GM23338 (cell line): ENCODE measurements at regions not wholly inside any gene's neighbourhood (a gene's known extent, or its start where the extent isn't known, plus 50 kb on each side); places are given as distances from the start of the nearest gene placed in this dataset.

Experiments used
- CREB1 ChIP-seq: fragments of 250-450 bp; sonication (Bioruptor Pico); IDR thresholded peaks from 2 replicates; pipeline ENCODE4 v1.5.0; 2020; ENCODE audit warnings: low read depth, mild to moderate bottlenecking, moderate library complexity
- CTCF ChIP-seq, 2 experiments: fragments of 200-600 bp in 1 of 2; sonication (generic) in 1 of 2; conservative IDR thresholded peaks; 2 replicates each; pipeline versions ENCODE4 v1.5.1 to v1.6.1; 2016 to 2017; ENCODE audit warnings: antibody characterized with exemption in 2 of 2, low read depth in 2 of 2, mild to moderate bottlenecking in 2 of 2, moderate library complexity in 1 of 2
- EZH2 ChIP-seq: fragments of 200-600 bp; sonication (generic); IDR thresholded peaks from one replicate; pipeline ENCODE4 v1.8.0; 2017; ENCODE audit warnings: antibody characterized with exemption, mild to moderate bottlenecking, low read depth; ENCODE audit not compliant: unreplicated experiment
- EZH2phosphoT487 ChIP-seq: fragments of 200-600 bp; sonication (generic); IDR thresholded peaks from one replicate; pipeline ENCODE4 v1.8.1; 2018; ENCODE audit warnings: antibody characterized with exemption; ENCODE audit not compliant: unreplicated experiment
- POLR2AphosphoS5 ChIP-seq: IDR thresholded peaks from 2 replicates; pipeline ENCODE4 v1.6.1; 2016; ENCODE audit warnings: antibody characterized with exemption, low read depth
- REST ChIP-seq: IDR thresholded peaks from one replicate; pipeline ENCODE4 v1.6.1; 2018; ENCODE audit warnings: antibody characterized with exemption; ENCODE audit not compliant: unreplicated experiment
- ZNF114 ChIP-seq: fragments of 250-450 bp; sonication (Bioruptor Pico); IDR thresholded peaks from 2 replicates; pipeline ENCODE4 v1.5.0; 2020; ENCODE audit warnings: mild to moderate bottlenecking, moderate library complexity

GRCh38 chr7:131689662-131690234 is 133.3 kb upstream of the PODXL start:
- no peak for TF ChIP-seq POLR2AphosphoS5
- TF ChIP-seq EZH2 = no peak
- TF ChIP-seq CTCF (conservative IDR thresholded peaks at IDR 0.05; ENCODE audit: low read depth in 2 of 2) = no peak
- TF ChIP-seq REST = no peak
- no peak for TF ChIP-seq EZH2phosphoT487
- no peak for TF ChIP-seq CREB1 (CRISPR knock-in tag)
- no peak for TF ChIP-seq ZNF114 (CRISPR knock-in tag)
